Vagina (tissue), 2 donors: ENCODE measurements at regions not wholly inside any gene's neighbourhood (a gene's known extent, or its start where the extent isn't known, plus 50 kb on each side); places are given as distances from the start of the nearest gene placed in this dataset.

Experiments
- DNase-seq, 2 donors: peaks; one replicate each; pipeline ENCODE4 v3.0.0-alpha.2; 2017; ENCODE audit errors: extremely low spot score in 2 of 2
- H3K27ac ChIP-seq: fragments of 200-600 bp; sonication (generic); one replicate; pipeline ENCODE4 v1.5.1; 2019
- H3K27me3 ChIP-seq: fragments of 200-600 bp; sonication (generic); one replicate; pipeline ENCODE4 v1.5.1; 2019
- H3K36me3 ChIP-seq, 2 donors: fragments of 200-600 bp; sonication (generic); one replicate each; pipeline ENCODE4 v1.5.1; 2017 to 2019
- H3K4me1 ChIP-seq: fragments of 200-600 bp; sonication (generic); one replicate; pipeline ENCODE4 v1.5.1; 2019
- H3K4me3 ChIP-seq, 2 donors: fragments of 200-600 bp; sonication (generic); 1 replicate in 1 of 2; 2 replicates in 1 of 2; pipeline ENCODE4 v1.5.1; 2016 to 2019
- H3K9me3 ChIP-seq: fragments of 200-600 bp; sonication (generic); one replicate; pipeline ENCODE4 v1.5.1; 2019
- CTCF ChIP-seq, 3 experiments: fragments of 450-650 bp in 2 of 3; fragments of 200-600 bp in 1 of 3; sonication (generic) in 1 of 3; IDR thresholded peaks; one replicate each; pipeline ENCODE4 v1.5.1; 2017 to 2019; ENCODE audit warnings: antibody characterized with exemption in 3 of 3, mild to moderate bottlenecking in 2 of 3, moderate library complexity in 2 of 3
- POLR2A ChIP-seq, 2 donors: fragments of 450-650 bp; IDR thresholded peaks; one replicate each; pipeline ENCODE4 v1.6.1; 2017; ENCODE audit warnings: antibody characterized with exemption in 2 of 2, mild to moderate bottlenecking in 2 of 2, moderate library complexity in 2 of 2
- POLR2AphosphoS5 ChIP-seq, 2 donors: sonication (generic); formaldehyde crosslinking; IDR thresholded peaks; one replicate each; pipeline ENCODE4 v1.9.0; 2017; ENCODE audit warnings: antibody characterized with exemption in 2 of 2, mild to moderate bottlenecking in 2 of 2, low read depth in 1 of 2; ENCODE audit not compliant: insufficient read depth in 1 of 2
- intact Hi-C: fragments of 100-400 bp; cut with DNase I; formaldehyde crosslinking; loops from one replicate; pipeline ENCODE4 v1.15.1; 2023

GRCh38 chr2:234438305-234438977, 58.4 kb downstream of the ARL4C start:
- no peaks in the 10 kb centered on the region for H3K4me1 ChIP-seq
- intact Hi-C loops, result no loop called here
- TF ChIP-seq POLR2AphosphoS5 (IDR thresholded peaks at IDR 0.05; ENCODE audit: insufficient read depth in 1 of 2, low read depth in 1 of 2) (no peak), CTCF (IDR thresholded peaks at IDR 0.05) (no peak), POLR2A (IDR thresholded peaks at IDR 0.05) (no peak)
- no peaks in the 10 kb centered on the region for H3K36me3 ChIP-seq
- H3K4me3 ChIP-seq, result no peak overlapping the region
- DNase-seq, result no peak
- H3K27ac ChIP-seq, result no peak overlapping the region
- no peaks in the 10 kb centered on the region for H3K9me3 ChIP-seq
- H3K27me3 ChIP-seq, result no peaks in the 10 kb centered on the region

- no peaks in the 10 kb centered on the region for H3K27me3 ChIP-seq
- H3K9me3 ChIP-seq, result no peaks in the 10 kb centered on the region
- H3K4me1 ChIP-seq, result no peaks in the 10 kb centered on the region
- DNase-seq, result no peak
- no peak overlapping the region for H3K4me3 ChIP-seq
- intact Hi-C loops, result no loop called here
- TF ChIP-seq CTCF (IDR thresholded peaks at IDR 0.05) (no peak), POLR2A (IDR thresholded peaks at IDR 0.05) (no peak), POLR2AphosphoS5 (IDR thresholded peaks at IDR 0.05; ENCODE audit: insufficient read depth in 1 of 2, low read depth in 1 of 2) (no peak)
- H3K27ac ChIP-seq, result no peak overlapping the region
- no peaks in the 10 kb centered on the region for H3K36me3 ChIP-seq
Measured at GRCh38 chr2:234437642-234438304, 59.1 kb downstream of the ARL4C start.

GRCh38 chr2:234436482-234436837, 60.4 kb downstream of the ARL4C start:
- H3K27me3 ChIP-seq, result no peaks in the 10 kb centered on the region
- no peak overlapping the region for H3K27ac ChIP-seq
- H3K4me1 ChIP-seq, result no peaks in the 10 kb centered on the region
- H3K9me3 ChIP-seq, result no peaks in the 10 kb centered on the region
- H3K36me3 ChIP-seq, result no peaks in the 10 kb centered on the region
- intact Hi-C loops, result no loop called here
- H3K4me3 ChIP-seq, result no peak overlapping the region
- TF ChIP-seq POLR2A (IDR thresholded peaks at IDR 0.05) (no peak), POLR2AphosphoS5 (IDR thresholded peaks at IDR 0.05; ENCODE audit: insufficient read depth in 1 of 2, low read depth in 1 of 2) (no peak), CTCF (IDR thresholded peaks at IDR 0.05) (no peak)
- no peak for DNase-seq

GRCh38 chr2:234435836-234436481, 60.9 kb downstream of the ARL4C start:
- DNase-seq, result no peak
- TF ChIP-seq POLR2A (IDR thresholded peaks at IDR 0.05) (no peak), POLR2AphosphoS5 (IDR thresholded peaks at IDR 0.05; ENCODE audit: insufficient read depth in 1 of 2, low read depth in 1 of 2) (no peak), CTCF (IDR thresholded peaks at IDR 0.05) (no peak)
- Histone ChIP-seq H3K9me3 (no peaks in the 10 kb centered on the region), H3K36me3 (no peaks in the 10 kb centered on the region), H3K27ac (no peak overlapping the region), H3K4me1 (no peaks in the 10 kb centered on the region), H3K4me3 (no peak overlapping the region), H3K27me3 (no peaks in the 10 kb centered on the region)
- intact Hi-C loops, result no loop called here

GRCh38 chr2:234433201-234433600, 63.7 kb downstream of the ARL4C start:
- no peaks in the 10 kb centered on the region for H3K36me3 ChIP-seq
- H3K9me3 ChIP-seq, result no peaks in the 10 kb centered on the region
- H3K4me3 ChIP-seq, result no peak overlapping the region
- H3K27me3 ChIP-seq, result no peaks in the 10 kb centered on the region
- TF ChIP-seq POLR2AphosphoS5 (IDR thresholded peaks at IDR 0.05; ENCODE audit: insufficient read depth in 1 of 2, low read depth in 1 of 2), result no peak
- TF ChIP-seq CTCF (IDR thresholded peaks at IDR 0.05), result no peak
- no peak for TF ChIP-seq POLR2A (IDR thresholded peaks at IDR 0.05)
- DNase-seq, result no peak
- no peaks in the 10 kb centered on the region for H3K4me1 ChIP-seq
- H3K27ac ChIP-seq, result no peak overlapping the region
- intact Hi-C loops, result no loop called here
